ENCODE measurements at regions not wholly inside any gene's neighbourhood (a gene's known extent, or its start where the extent isn't known, plus 50 kb on each side); places are given as distances from the start of the nearest gene placed in this dataset.
"Not testable (repeated sequence)": the region's sequence is repeated elsewhere in the genome, so short reads cannot be mapped to it uniquely, and the experiment has no call there.

DNA sequence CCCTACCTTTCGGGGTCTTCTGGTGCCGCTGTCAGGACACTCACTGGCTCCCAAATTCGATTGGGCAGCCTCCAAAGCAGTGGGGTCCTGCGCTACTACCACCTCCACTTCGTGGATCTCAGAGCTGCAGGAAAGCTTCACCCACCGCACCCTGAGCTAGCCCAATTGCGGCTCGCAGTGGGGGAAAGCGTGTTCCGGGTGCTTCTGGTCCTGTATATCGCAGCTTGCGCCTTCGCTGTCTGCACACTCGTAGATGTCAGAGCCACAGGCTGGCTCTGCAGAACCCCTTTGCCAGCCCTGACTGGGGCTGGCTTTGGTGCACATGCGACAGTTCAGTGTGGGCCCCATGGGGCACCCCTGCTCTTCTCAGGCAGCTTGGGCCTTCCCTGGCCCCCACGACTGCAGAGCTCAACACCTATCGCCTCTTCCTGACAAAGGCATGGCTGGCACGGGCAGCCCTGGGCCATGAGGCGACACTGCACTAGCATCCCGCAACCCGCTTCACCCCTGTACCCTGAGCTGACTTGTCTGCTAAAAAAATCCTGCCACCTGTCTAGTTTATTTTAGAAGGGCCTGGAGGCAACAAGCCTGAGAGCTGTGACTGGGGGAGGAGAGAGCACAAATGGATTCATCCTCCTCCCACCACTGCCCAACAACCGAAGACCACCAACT is 78.7 kb upstream of the ABI1 start:
- H3K4me3 Mint-ChIP-seq, result peak overlapping the region in 2 of 3 experiments; percentile 71 to 80
- H3K36me3 Mint-ChIP-seq (ENCODE audit: low read depth), result no peaks in the 10 kb centered on the region
- H3K27me3 Mint-ChIP-seq (ENCODE audit: low read depth), result peaks cover 8% of the 10 kb centered on the region
- peak overlapping the region in 2 of 3 experiments; percentile 1 to 19 for H3K27ac Mint-ChIP-seq
- TF ChIP-seq, protein P1, sequence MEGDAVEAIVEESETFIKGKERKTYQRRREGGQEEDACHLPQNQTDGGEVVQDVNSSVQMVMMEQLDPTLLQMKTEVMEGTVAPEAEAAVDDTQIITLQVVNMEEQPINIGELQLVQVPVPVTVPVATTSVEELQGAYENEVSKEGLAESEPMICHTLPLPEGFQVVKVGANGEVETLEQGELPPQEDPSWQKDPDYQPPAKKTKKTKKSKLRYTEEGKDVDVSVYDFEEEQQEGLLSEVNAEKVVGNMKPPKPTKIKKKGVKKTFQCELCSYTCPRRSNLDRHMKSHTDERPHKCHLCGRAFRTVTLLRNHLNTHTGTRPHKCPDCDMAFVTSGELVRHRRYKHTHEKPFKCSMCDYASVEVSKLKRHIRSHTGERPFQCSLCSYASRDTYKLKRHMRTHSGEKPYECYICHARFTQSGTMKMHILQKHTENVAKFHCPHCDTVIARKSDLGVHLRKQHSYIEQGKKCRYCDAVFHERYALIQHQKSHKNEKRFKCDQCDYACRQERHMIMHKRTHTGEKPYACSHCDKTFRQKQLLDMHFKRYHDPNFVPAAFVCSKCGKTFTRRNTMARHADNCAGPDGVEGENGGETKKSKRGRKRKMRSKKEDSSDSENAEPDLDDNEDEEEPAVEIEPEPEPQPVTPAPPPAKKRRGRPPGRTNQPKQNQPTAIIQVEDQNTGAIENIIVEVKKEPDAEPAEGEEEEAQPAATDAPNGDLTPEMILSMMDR (IDR thresholded peaks at IDR 0.05; ENCODE audit: unreplicated experiment in 3 of 3), result no peak
- peaks cover 12% of the 10 kb centered on the region for H3K4me1 Mint-ChIP-seq
- no peaks in the 10 kb centered on the region for H3K9me3 Mint-ChIP-seq

DNA sequence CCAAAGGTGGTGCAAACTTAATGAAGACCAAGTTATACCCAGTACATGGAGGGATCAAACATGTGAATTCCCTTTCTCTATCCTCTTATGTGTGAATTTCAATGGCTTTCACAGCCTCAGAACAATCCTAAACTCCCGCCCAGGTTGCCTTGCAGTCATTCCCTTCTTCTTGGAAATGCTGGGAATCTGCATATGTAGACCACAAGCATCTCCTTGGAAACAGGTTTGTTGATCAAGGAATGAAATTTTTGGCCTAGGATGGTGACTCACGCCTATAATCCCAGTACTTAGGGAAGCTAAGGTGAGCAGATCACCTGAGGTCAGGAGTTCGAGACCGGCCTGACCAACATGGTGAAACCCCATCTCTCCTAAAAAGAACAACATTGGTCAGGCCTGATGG is 77.8 kb upstream of the ABI1 start:
- Mint-ChIP-seq H3K4me3 (peak overlapping the region in 2 of 3 experiments; percentile 71 to 80), H3K9me3 (no peaks in the 10 kb centered on the region), H3K4me1 (peaks cover 16% of the 10 kb centered on the region), H3K36me3 (ENCODE audit: low read depth) (no peaks in the 10 kb centered on the region), H3K27me3 (ENCODE audit: low read depth) (peaks cover 12% of the 10 kb centered on the region), H3K27ac (no peak overlapping the region)
- TF ChIP-seq, protein P1 (IDR thresholded peaks at IDR 0.05; ENCODE audit: unreplicated experiment in 3 of 3), result no peak

DNA sequence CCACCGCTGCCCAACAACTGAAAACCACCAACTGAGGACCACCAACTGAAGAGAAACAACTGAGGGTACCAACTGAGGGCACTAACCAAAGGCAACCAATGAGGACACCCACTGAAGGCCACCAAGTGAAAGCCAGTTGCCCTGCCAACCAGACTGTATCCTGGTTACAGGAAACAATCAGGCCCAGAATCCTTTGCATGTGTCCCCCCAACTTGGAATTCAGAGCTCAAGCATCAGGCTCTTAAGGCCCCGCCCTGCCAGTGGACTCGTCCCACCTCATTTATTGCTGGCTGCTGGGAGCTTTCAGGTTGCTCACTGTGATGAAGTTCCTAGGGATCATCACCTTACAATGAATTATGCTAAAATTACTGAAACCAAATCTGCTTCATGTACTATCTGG is 76.6 kb upstream of the ABI1 start:
- Mint-ChIP-seq H3K36me3 (ENCODE audit: low read depth) (no peaks in the 10 kb centered on the region), H3K27me3 (ENCODE audit: low read depth) (peaks cover 12% of the 10 kb centered on the region), H3K4me1 (peaks cover 16% of the 10 kb centered on the region), H3K27ac (no peak overlapping the region), H3K9me3 (no peaks in the 10 kb centered on the region), H3K4me3 (peak overlapping the region in 2 of 3 experiments; percentile 38 to 80)
- TF ChIP-seq, protein P1 (IDR thresholded peaks at IDR 0.05; ENCODE audit: unreplicated experiment in 3 of 3), result no peak

- peak overlapping the region in 1 of 3 experiments; percentile 55 for H3K27ac Mint-ChIP-seq
- not testable (repeated sequence) for H3K9me3 Mint-ChIP-seq; H3K4me1 Mint-ChIP-seq; H3K27me3 Mint-ChIP-seq (ENCODE audit: low read depth); H3K36me3 Mint-ChIP-seq (ENCODE audit: low read depth)
- H3K4me3 Mint-ChIP-seq, result peak overlapping the region in 2 of 3 experiments; percentile 63 to 77
These were observed 73.4 kb upstream of the ABI1 start for GRCh38 chr10:26934190-26934589.

GRCh38 chr10:26932576-26932975 is 71.8 kb upstream of the ABI1 start:
- no peaks in the 10 kb centered on the region for H3K9me3 Mint-ChIP-seq
- no peaks in the 10 kb centered on the region for H3K36me3 Mint-ChIP-seq (ENCODE audit: low read depth)
- H3K4me1 Mint-ChIP-seq, result peaks cover 9% of the 10 kb centered on the region

DNA sequence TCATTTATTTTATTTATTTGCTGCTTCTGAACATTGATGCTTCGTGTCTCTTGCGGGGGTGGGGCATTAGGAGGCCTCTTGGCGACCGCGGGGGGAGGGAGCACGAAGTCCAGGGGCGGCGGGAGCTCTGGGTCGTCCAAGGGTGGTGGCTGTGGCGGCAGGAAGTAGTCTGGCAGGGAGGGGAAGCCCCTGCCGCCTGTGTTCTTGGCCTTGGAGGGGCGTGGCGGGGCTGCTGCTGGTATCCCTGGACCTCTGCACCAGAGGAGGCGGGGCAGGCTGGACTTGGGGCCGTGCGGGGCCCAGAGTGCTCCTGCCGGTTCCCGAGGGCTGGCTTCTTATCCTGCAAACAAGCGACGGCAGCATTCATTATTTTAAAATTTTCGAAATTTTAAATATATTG is 70.5 kb upstream of the ABI1 start:
- peaks cover 4% of the 10 kb centered on the region for H3K27me3 Mint-ChIP-seq (ENCODE audit: low read depth)
- no peaks in the 10 kb centered on the region for H3K9me3 Mint-ChIP-seq
- TF ChIP-seq, protein P1 (IDR thresholded peaks at IDR 0.05; ENCODE audit: unreplicated experiment in 3 of 3), result no peak
- H3K36me3 Mint-ChIP-seq (ENCODE audit: low read depth), result no peaks in the 10 kb centered on the region
- H3K27ac Mint-ChIP-seq, result no peak overlapping the region
- H3K4me3 Mint-ChIP-seq, result peak overlapping the region; percentile 48 to 66 (median 56)
- peaks cover 9% of the 10 kb centered on the region for H3K4me1 Mint-ChIP-seq

More at GRCh38 chr10:26932576-26932975, 71.8 kb upstream of the ABI1 start:
- no peak overlapping the region for H3K4me3 Mint-ChIP-seq
- H3K27ac Mint-ChIP-seq, result no peak overlapping the region
- H3K27me3 Mint-ChIP-seq (ENCODE audit: low read depth), result peaks cover 4% of the 10 kb centered on the region
- TF ChIP-seq, protein P1 (IDR thresholded peaks at IDR 0.05; ENCODE audit: unreplicated experiment in 3 of 3), result no peak

DNA sequence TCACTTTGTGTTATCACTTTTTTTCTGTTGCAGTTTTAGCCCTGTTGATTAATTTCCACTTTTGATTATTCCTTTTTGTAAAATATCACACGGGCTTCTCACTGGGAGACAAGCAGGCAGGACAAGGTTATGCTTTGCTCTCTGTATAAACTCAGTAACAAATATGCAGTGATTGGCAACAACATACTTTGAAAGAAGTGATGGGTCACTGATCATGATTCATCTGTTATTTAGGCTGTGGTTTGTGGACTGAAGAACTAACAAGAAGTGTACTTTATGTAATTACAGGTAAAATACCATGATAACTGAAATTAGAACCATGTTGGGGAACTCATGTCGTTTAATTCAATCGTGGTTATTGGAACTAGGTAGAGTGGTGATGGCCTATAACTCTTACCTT is 62.1 kb upstream of the ABI1 start:
- H3K27me3 Mint-ChIP-seq (ENCODE audit: low read depth), result not testable (repeated sequence)

DNA sequence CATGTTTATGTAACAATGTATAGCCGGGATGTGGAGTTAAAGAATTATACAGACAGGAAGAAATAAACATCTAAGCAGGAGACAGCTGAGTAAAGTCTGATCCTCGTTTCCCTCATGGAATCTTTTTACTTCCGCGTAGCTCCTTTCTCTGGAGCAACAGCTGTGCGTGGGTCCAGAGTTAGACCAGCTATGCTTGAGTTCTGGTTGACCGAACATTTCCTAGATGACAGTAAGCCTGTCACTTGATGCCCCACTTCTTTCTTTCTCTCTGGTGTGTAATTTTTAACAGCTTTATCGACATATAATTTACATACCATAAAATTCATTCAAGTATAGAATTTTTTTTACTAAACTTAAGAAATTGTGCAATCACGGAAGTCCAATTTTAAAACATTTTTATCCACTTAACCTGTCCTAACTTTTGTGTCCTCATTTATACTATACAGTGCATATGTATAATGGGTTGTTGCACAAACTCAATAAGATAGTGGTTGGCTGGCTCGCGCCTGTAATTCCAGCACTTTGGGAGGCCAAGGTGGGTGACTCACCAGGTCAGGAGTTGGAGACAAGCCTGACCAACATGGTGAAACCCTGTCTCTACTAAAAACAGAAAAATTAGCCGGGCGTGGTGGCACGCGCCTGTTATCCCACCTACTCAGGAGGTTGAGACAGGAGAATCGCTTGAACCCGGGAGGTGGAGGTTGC is 58.5 kb upstream of the ABI1 start:
- not testable (repeated sequence) for H3K27ac Mint-ChIP-seq; H3K9me3 Mint-ChIP-seq; H3K4me3 Mint-ChIP-seq; H3K27me3 Mint-ChIP-seq (ENCODE audit: low read depth); H3K4me1 Mint-ChIP-seq; H3K36me3 Mint-ChIP-seq (ENCODE audit: low read depth)

More for the DNA sequence above, 62.1 kb upstream of the ABI1 start:
- H3K4me3 Mint-ChIP-seq; H3K27ac Mint-ChIP-seq; H3K4me1 Mint-ChIP-seq; H3K36me3 Mint-ChIP-seq (ENCODE audit: low read depth); H3K9me3 Mint-ChIP-seq: not testable (repeated sequence)

Measured in nephron (organoid).